HG02943 (cell line): ENCODE measurements at regions not wholly inside any gene's neighbourhood (a gene's known extent, or its start where the extent isn't known, plus 50 kb on each side); places are given as distances from the start of the nearest gene placed in this dataset.
"Not testable (repeated sequence)": the region's sequence is repeated elsewhere in the genome, so short reads cannot be mapped to it uniquely, and the experiment has no call there.

Source experiments
- ATAC-seq: cut with Tn5 transposase; IDR thresholded peaks from one replicate; pipeline ENCODE4 v1.9.1; 2021; ENCODE audit warnings: mild to moderate bottlenecking, low read depth, moderate library complexity; ENCODE audit not compliant: unreplicated experiment

GRCh38 chr6:97449444-97449966, 166.5 kb upstream of the MMS22L start:
- ATAC-seq, result no peak

GRCh38 chr6:97450087-97450486, 167.1 kb upstream of the MMS22L start:
- no peak for ATAC-seq

- ATAC-seq, result no peak
These were observed 173.1 kb upstream of the MMS22L start for GRCh38 chr6:97456070-97456469.

GRCh38 chr6:97459535-97459934, 176.5 kb upstream of the MMS22L start:
- no peak for ATAC-seq

- ATAC-seq, result no peak
These were observed 177.0 kb upstream of the MMS22L start for GRCh38 chr6:97459986-97460385.

- no peak for ATAC-seq
These were observed 177.5 kb upstream of the MMS22L start for GRCh38 chr6:97460394-97461080.

GRCh38 chr6:97461218-97461617, 178.2 kb upstream of the MMS22L start:
- ATAC-seq, result no peak

GRCh38 chr6:97462031-97462430, 179.0 kb upstream of the MMS22L start:
- ATAC-seq, result no peak

- no peak for ATAC-seq
These were observed 180.1 kb upstream of the MMS22L start for GRCh38 chr6:97462938-97463598.

- ATAC-seq, result no peak
These were observed 183.0 kb upstream of the MMS22L start for GRCh38 chr6:97465877-97466561.

GRCh38 chr6:97468981-97469380, 186.0 kb upstream of the MMS22L start:
- ATAC-seq, result no peak

- no peak for ATAC-seq
These were observed 186.4 kb upstream of the MMS22L start for GRCh38 chr6:97469451-97469850.

GRCh38 chr6:97470322-97470721, 187.3 kb upstream of the MMS22L start:
- no peak for ATAC-seq

- ATAC-seq, result no peak
These were observed 191.0 kb upstream of the MMS22L start for GRCh38 chr6:97473979-97474378.

- ATAC-seq, result peak; percentile 99
These were observed 214.8 kb upstream of the MMS22L start for GRCh38 chr6:97497713-97498331.

- ATAC-seq, result no peak
These were observed 218.8 kb upstream of the MMS22L start for GRCh38 chr6:97501853-97502252.

- ATAC-seq, result no peak
These were observed 225.6 kb upstream of the MMS22L start for GRCh38 chr6:97508646-97509045.

- not testable (repeated sequence) for ATAC-seq
These were observed 230.2 kb upstream of the MMS22L start for GRCh38 chr6:97513260-97513659.

- no peak for ATAC-seq
These were observed 241.8 kb upstream of the MMS22L start for GRCh38 chr6:97524811-97525210.

- ATAC-seq, result no peak
These were observed 252.8 kb upstream of the MMS22L start for GRCh38 chr6:97535800-97536199.

- ATAC-seq, result no peak
These were observed 265.3 kb upstream of the MMS22L start for GRCh38 chr6:97548354-97548753.
